Heart left ventricle (tissue), 13 donors: ENCODE measurements at regions not wholly inside any gene's neighbourhood (a gene's known extent, or its start where the extent isn't known, plus 50 kb on each side); places are given as distances from the start of the nearest gene placed in this dataset.
"Not testable (repeated sequence)": the region's sequence is repeated elsewhere in the genome, so short reads cannot be mapped to it uniquely, and the experiment has no call there.

ENCODE experiments used
- POLR2A ChIP-seq, 2 donors: fragments of 450-650 bp; IDR thresholded peaks; one replicate each; pipeline ENCODE4 v1.6.1; 2017; ENCODE audit warnings: antibody characterized with exemption in 2 of 2, mild to moderate bottlenecking in 2 of 2, moderate library complexity in 2 of 2
- TF ChIP-seq, protein P1 (sequence below), 12 donors: fragments of 200-600 bp; sonication (generic) in 4 of 12; IDR thresholded peaks; one replicate each; pipeline versions ENCODE4 v1.5.0 to v1.8.0; 2018 to 2022; ENCODE audit warnings: antibody characterized with exemption in 12 of 12, mild to moderate bottlenecking in 5 of 12
- donor health status: ischemic (EF 13 %, LVEDD 7.1; RV severe dilation, severe dysfunction).
- donor health status: DM: no; HTN: yes; CAD: no.
- donor health status: DM: no; HTN: no; CAD: no.
- donor health status: ischemic (EF 25% LVEDD 6.9; RV normal size, moderate dysfunction).
- donor health status: ischemic (EF 25% LVEDD 5.7; RV mildly dilated, moderate dysfunction).
- donor health status: ischemic (EF 35%, LVEDD 5.7; RV mildly dilated, moderate dysfunction).
- donor health status: nonischemic (EF 11% LVEDD 7.7; RV severe dilation, severe dysfunction).
- donor health status: DM: yes; HTN: yes; CAD: no.
- donor health status: PGD.
- donor health status: ischemic (EF 29% LVEDD 5.4; RV normal size, mild dysfunction).
- donor health status: nonischemic (EF 23%, LVEDD 6.1; RV moderate dilation, normal function).

DNA sequence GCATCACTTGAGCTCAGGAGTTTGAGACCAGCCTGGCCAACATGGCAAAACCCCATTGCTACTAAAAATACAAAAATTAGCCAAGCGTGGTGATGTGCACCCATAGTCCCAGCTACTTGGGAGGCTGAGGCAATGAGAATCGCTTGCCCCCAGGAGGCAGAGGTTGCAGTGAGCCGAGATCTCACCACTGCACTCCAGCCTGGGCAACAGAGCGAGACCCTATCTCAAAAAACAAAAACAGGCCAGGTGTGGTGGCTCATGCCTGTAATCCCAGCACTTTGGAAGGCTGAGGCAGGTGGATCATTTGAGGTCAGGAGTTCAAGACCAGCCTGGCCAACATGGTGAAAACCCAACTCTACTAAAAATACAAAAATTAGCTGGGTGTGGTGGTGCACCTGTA is 89.6 kb upstream of the EPCAM start:
- TF ChIP-seq, protein P1, sequence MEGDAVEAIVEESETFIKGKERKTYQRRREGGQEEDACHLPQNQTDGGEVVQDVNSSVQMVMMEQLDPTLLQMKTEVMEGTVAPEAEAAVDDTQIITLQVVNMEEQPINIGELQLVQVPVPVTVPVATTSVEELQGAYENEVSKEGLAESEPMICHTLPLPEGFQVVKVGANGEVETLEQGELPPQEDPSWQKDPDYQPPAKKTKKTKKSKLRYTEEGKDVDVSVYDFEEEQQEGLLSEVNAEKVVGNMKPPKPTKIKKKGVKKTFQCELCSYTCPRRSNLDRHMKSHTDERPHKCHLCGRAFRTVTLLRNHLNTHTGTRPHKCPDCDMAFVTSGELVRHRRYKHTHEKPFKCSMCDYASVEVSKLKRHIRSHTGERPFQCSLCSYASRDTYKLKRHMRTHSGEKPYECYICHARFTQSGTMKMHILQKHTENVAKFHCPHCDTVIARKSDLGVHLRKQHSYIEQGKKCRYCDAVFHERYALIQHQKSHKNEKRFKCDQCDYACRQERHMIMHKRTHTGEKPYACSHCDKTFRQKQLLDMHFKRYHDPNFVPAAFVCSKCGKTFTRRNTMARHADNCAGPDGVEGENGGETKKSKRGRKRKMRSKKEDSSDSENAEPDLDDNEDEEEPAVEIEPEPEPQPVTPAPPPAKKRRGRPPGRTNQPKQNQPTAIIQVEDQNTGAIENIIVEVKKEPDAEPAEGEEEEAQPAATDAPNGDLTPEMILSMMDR (IDR thresholded peaks at IDR 0.05) = not testable (repeated sequence)
- TF ChIP-seq POLR2A (IDR thresholded peaks at IDR 0.05) = not testable (repeated sequence)
